HAP-1 (cell line): ENCODE measurements at regions not wholly inside any gene's neighbourhood (a gene's known extent, or its start where the extent isn't known, plus 50 kb on each side); places are given as distances from the start of the nearest gene placed in this dataset.

Experiments
- DNase-seq, 2 experiments: peaks; one replicate each; pipeline ENCODE4 v3.0.0-alpha.2; 2016 to 2020; ENCODE audit warnings: low spot score in 2 of 2
- H3K27me3 ChIP-seq: fragments of 250-450 bp; sonication (Bioruptor Pico); 2 replicates; pipeline ENCODE4 v1.5.1; 2020; ENCODE audit warnings: low read depth, mild to moderate bottlenecking, moderate library complexity
- H3K36me3 ChIP-seq: fragments of 250-450 bp; sonication (Bioruptor Pico); replicated peaks from 2 replicates; pipeline ENCODE4 v1.5.1; 2020; ENCODE audit warnings: mild to moderate bottlenecking
- H3K4me1 ChIP-seq: fragments of 250-450 bp; sonication (Bioruptor Pico); 2 replicates; pipeline ENCODE4 v1.5.1; 2020; ENCODE audit warnings: mild to moderate bottlenecking
- H3K4me3 ChIP-seq: fragments of 250-450 bp; sonication (Bioruptor Pico); 2 replicates; pipeline ENCODE4 v1.5.1; 2020; ENCODE audit warnings: mild to moderate bottlenecking, moderate library complexity
- H3K9me3 ChIP-seq: fragments of 250-450 bp; sonication (Bioruptor Pico); 2 replicates; pipeline ENCODE4 v1.5.1; 2020; ENCODE audit warnings: mild to moderate bottlenecking, moderate library complexity
- in situ Hi-C: fragments of 300-500 bp; cut with MboI; formaldehyde crosslinking; loops from 3 replicates; pipeline ENCODE4 v1.14.3; 2020; ENCODE audit warnings: low sequenced_read_pairs, inconsistent platforms, mixed read lengths

- DNase-seq, result no peak
- Histone ChIP-seq H3K4me3 (no peak overlapping the region), H3K27me3 (no peaks in the 10 kb centered on the region), H3K4me1 (peaks cover 11% of the 10 kb centered on the region), H3K36me3 (no peaks in the 10 kb centered on the region), H3K9me3 (0 out of 2 replicates have a peak, but pooled peaks cover 5% of the 10 kb centered on the region)
- in situ Hi-C loops, result no loop called here
These were observed 279.4 kb upstream of the LYZL1 start for GRCh38 chr10:29009464-29009863.

DNA sequence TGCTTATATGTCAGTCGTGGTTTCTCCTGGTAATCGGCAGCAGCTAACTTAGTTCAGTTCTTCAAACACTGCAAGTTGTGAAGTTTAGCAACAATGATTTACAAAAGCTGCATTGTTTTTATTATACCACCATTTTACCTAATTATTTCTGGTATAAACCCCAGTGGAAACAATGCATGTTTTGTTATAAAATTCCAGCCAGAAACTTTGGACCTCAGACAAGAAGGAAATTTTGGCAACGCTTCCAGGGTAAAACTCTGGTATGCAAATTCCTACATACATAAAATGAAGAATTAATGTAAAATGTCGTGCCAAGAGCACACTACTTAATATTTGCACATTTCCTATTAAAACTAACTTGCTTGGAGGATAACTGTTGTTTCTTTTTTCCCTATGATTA lies 277.4 kb upstream of the LYZL1 start:
- peaks cover 11% of the 10 kb centered on the region for H3K4me1 ChIP-seq
- in situ Hi-C loops, result no loop called here
- DNase-seq, result no peak
- H3K36me3 ChIP-seq, result no peaks in the 10 kb centered on the region
- no peaks in the 10 kb centered on the region for H3K27me3 ChIP-seq
- no peak overlapping the region for H3K4me3 ChIP-seq
- 0 out of 2 replicates have a peak, but pooled peaks cover 5% of the 10 kb centered on the region for H3K9me3 ChIP-seq

GRCh38 chr10:29012926-29013554 lies 275.8 kb upstream of the LYZL1 start:
- Histone ChIP-seq H3K27me3 (no peaks in the 10 kb centered on the region), H3K4me1 (peaks cover 11% of the 10 kb centered on the region), H3K9me3 (peaks cover 5% of the 10 kb centered on the region; the same call in 1 of the 2 replicates), H3K36me3 (no peaks in the 10 kb centered on the region), H3K4me3 (no peak overlapping the region)
- no peak for DNase-seq
- in situ Hi-C loops, result no loop called here

GRCh38 chr10:29021591-29021990 lies 267.3 kb upstream of the LYZL1 start:
- DNase-seq, result no peak
- in situ Hi-C loops, result no loop called here
- no peaks in the 10 kb centered on the region; the same call in 1 of the 2 replicates for H3K9me3 ChIP-seq
- H3K27me3 ChIP-seq, result no peaks in the 10 kb centered on the region
- H3K36me3 ChIP-seq, result no peaks in the 10 kb centered on the region
- no peak overlapping the region for H3K4me3 ChIP-seq
- H3K4me1 ChIP-seq, result no peaks in the 10 kb centered on the region

GRCh38 chr10:29022513-29022912 lies 266.4 kb upstream of the LYZL1 start:
- DNase-seq, result no peak
- Histone ChIP-seq H3K9me3 (no peaks in the 10 kb centered on the region), H3K27me3 (no peaks in the 10 kb centered on the region), H3K36me3 (no peaks in the 10 kb centered on the region), H3K4me1 (no peaks in the 10 kb centered on the region), H3K4me3 (no peak overlapping the region)
- in situ Hi-C loops, result no loop called here

- no peaks in the 10 kb centered on the region for H3K4me1 ChIP-seq
- H3K9me3 ChIP-seq, result no peaks in the 10 kb centered on the region
- in situ Hi-C loops, result no loop called here
- DNase-seq, result no peak
- no peaks in the 10 kb centered on the region for H3K27me3 ChIP-seq
- no peak overlapping the region for H3K4me3 ChIP-seq
- no peaks in the 10 kb centered on the region for H3K36me3 ChIP-seq
These were observed 265.2 kb upstream of the LYZL1 start for GRCh38 chr10:29023678-29024077.

DNA sequence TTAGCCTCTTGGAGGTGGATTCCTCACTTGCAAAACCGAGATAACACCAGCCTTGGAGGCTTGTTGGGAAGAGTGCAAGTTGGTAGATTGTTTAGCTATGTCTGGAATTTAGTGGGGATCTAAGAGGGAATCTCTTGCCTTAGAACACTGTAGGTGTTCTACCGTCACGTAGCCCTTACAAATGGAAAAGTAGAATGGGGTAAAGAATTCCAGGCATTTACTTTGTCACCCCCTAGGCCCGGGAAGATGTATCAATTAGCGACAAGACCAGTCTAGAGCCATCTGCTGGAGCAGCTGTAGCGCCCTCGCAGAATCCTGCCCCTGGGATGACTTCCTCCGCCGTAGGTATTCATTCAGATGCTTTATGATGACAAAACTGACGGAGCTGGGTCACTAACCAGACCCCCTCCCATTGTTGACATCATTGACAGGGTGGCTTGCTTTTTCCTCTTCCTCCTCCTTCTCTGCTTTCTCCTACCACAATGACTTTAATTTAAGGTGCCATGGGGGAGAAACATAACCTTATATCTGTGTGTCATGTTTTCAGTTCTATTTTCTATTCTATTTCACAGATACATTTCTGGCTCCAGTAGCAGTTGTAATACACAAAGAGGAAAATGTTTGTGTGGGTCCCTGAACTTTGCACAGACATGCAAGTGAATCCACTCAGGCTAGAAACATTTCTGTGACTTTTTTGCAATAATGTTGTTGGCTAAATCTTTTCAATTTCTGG lies 262.6 kb upstream of the LYZL1 start:
- in situ Hi-C loops, result no loop called here
- Histone ChIP-seq H3K36me3 (no peaks in the 10 kb centered on the region), H3K9me3 (no peaks in the 10 kb centered on the region), H3K27me3 (no peaks in the 10 kb centered on the region), H3K4me1 (peaks cover under 1% of the 10 kb centered on the region; the same call in 1 of the 2 replicates), H3K4me3 (no peak overlapping the region)
- DNase-seq, result no peak

DNA sequence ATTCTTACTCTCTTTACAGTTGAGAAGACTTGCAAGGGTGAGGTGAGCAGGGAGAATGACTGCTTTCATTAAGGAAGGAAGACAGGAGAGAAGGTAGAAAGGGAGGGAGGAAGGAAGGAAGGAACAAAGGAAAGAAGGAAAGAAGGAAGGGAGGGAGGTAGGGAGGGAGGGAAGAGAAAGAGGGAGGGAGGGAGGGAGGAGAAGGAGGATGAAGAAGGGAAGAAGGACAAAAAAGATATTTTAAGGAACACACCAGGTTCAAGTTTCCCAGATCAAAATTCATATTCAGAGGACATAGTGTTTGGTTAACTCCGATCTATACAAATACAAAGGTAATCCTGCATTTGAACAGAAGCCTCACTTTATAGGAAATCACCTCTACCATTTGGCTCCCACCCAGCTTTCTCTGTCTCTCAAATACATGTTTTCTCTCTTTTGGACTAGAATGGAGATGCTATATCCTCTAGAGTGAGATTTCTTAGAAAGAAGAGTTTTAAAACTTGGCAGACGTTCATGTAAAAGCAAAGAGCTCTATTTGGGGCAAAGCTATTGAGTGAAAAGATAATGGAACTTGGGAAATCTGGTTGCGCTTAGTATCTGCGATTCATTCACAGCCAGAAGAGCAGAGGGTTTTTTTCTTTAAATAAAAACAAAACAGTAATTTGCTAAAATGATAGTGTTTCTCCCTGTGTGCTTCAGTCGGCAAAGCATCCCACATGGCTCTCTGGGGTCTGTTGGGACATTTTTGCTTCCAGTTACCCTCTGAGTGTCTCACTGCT lies 261.9 kb upstream of the LYZL1 start:
- no peak overlapping the region for H3K4me3 ChIP-seq
- no peaks in the 10 kb centered on the region for H3K36me3 ChIP-seq
- peaks cover 2% of the 10 kb centered on the region; the same call in 1 of the 2 replicates for H3K4me1 ChIP-seq
- in situ Hi-C loops, result no loop called here
- H3K9me3 ChIP-seq, result no peaks in the 10 kb centered on the region
- DNase-seq, result no peak
- no peaks in the 10 kb centered on the region for H3K27me3 ChIP-seq

DNA sequence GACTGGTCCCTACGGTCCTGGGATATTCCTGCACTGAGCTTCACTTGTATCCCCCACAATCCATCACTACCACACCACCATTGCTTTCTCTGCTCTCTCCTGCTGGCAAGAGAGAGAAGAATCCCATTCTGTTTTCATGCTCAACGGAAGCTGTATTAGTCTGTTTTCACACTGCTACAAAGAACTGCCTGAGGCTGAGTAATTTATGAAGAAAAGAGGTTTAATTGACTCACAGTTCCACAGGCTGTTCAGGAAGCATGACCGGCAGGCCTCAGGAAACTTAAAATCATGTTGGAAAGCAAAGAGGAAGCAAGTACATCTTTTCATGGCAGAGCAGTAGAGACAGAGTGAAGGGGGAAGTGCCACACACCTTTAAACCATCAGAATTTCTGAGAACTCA lies 260.4 kb upstream of the LYZL1 start:
- H3K4me3 ChIP-seq, result no peak overlapping the region
- in situ Hi-C loops, result no loop called here
- DNase-seq, result no peak
- H3K9me3 ChIP-seq, result no peaks in the 10 kb centered on the region
- H3K36me3 ChIP-seq, result no peaks in the 10 kb centered on the region
- H3K4me1 ChIP-seq, result peaks cover 2% of the 10 kb centered on the region
- H3K27me3 ChIP-seq, result no peaks in the 10 kb centered on the region

- in situ Hi-C loops, result no loop called here
- no peaks in the 10 kb centered on the region for H3K27me3 ChIP-seq
- peaks cover 2% of the 10 kb centered on the region for H3K4me1 ChIP-seq
- H3K4me3 ChIP-seq, result no peak overlapping the region
- H3K9me3 ChIP-seq, result no peaks in the 10 kb centered on the region
- DNase-seq, result no peak
- no peaks in the 10 kb centered on the region for H3K36me3 ChIP-seq
These were observed 258.0 kb upstream of the LYZL1 start for GRCh38 chr10:29030900-29031299.

DNA sequence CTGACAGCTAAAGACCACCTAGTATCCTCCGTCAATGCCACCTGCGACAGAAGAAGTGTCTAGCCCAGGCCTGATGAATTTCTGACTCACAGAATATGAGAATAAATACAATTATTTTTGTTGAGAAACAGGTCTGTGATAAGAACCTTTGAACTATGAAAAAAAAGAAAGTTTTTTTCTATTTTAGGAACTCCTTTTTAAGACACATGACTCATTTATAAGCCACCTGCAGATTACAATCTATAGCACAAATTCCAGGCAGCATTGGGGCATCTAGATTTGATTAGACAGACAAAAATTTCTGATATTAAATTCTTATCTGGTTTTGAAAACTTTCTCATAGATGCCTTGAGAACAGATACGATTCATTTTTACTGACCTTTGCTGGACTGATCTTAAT lies 256.7 kb upstream of the LYZL1 start:
- H3K27me3 ChIP-seq, result no peaks in the 10 kb centered on the region
- no peak for DNase-seq
- in situ Hi-C loops, result no loop called here
- H3K4me3 ChIP-seq, result no peak overlapping the region
- no peaks in the 10 kb centered on the region for H3K9me3 ChIP-seq
- H3K36me3 ChIP-seq, result no peaks in the 10 kb centered on the region
- H3K4me1 ChIP-seq, result peaks cover 2% of the 10 kb centered on the region

GRCh38 chr10:29033311-29033940 lies 255.4 kb upstream of the LYZL1 start:
- DNase-seq, result no peak
- Histone ChIP-seq H3K9me3 (no peaks in the 10 kb centered on the region), H3K36me3 (no peaks in the 10 kb centered on the region), H3K27me3 (no peaks in the 10 kb centered on the region), H3K4me1 (peaks cover 2% of the 10 kb centered on the region), H3K4me3 (no peak overlapping the region)
- in situ Hi-C loops, result no loop called here

DNA sequence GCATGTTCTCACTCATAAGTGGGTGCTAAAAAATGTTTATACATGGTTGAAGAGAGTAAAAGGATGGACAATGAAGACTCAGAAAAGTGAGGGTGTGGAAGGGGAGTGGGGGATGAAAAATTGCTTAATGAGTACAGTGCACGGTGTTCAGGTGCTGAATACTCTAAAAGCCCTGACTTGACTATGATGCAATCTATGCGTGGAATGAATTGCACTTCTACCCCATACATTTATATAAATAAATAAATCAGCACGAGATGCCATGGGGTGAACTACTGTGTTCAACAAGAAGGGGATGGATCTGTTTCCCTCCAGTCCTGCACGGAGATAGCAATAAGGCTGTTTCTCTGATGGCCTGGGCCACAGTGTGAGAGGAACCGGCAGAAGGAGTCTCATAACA lies 254.3 kb upstream of the LYZL1 start:
- no peak for DNase-seq
- Histone ChIP-seq H3K9me3 (no peaks in the 10 kb centered on the region), H3K27me3 (no peaks in the 10 kb centered on the region), H3K4me3 (no peak overlapping the region), H3K36me3 (no peaks in the 10 kb centered on the region), H3K4me1 (peaks cover 2% of the 10 kb centered on the region)
- in situ Hi-C loops, result no loop called here

- in situ Hi-C loops, result no loop called here
- DNase-seq, result no peak
- Histone ChIP-seq H3K9me3 (no peaks in the 10 kb centered on the region), H3K4me1 (peaks cover 2% of the 10 kb centered on the region), H3K36me3 (no peaks in the 10 kb centered on the region), H3K27me3 (no peaks in the 10 kb centered on the region), H3K4me3 (no peak overlapping the region)
These were observed 253.1 kb upstream of the LYZL1 start for GRCh38 chr10:29035721-29036120.
